ENCODE measurements at regions not wholly inside any gene's neighbourhood (a gene's known extent, or its start where the extent isn't known, plus 50 kb on each side); places are given as distances from the start of the nearest gene placed in this dataset.

DNA sequence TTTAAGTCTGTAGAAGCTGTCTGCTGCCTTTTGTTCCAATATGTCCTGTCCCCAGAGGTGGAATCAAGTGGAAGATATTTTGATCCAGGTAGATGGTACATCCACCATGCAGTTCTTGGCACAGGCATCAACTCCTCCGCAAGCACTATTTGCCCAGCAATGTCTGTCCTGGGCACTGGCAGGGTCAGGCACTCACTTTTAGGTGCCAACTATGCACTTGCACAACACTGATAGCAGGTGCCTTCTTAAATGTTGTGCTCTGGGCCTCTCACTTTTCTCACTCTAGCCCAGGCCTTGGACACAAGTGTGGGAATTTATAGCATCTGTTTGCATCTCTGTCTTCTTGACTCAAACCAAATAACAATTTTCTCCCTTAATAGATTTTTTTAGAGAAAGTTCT is 140.5 kb upstream of the UBE2E2 start:
- Mint-ChIP-seq H3K27ac (no peak overlapping the region), H3K4me1 (ENCODE audit: low read depth) (peaks cover 14% of the 10 kb centered on the region), H3K36me3 (ENCODE audit: low read depth) (no peaks in the 10 kb centered on the region), H3K9me3 (peaks cover 8% of the 10 kb centered on the region), H3K27me3 (no peaks in the 10 kb centered on the region), H3K4me3 (no peak overlapping the region)
- intact Hi-C loops (cut with micrococcal nuclease): no loop called here

DNA sequence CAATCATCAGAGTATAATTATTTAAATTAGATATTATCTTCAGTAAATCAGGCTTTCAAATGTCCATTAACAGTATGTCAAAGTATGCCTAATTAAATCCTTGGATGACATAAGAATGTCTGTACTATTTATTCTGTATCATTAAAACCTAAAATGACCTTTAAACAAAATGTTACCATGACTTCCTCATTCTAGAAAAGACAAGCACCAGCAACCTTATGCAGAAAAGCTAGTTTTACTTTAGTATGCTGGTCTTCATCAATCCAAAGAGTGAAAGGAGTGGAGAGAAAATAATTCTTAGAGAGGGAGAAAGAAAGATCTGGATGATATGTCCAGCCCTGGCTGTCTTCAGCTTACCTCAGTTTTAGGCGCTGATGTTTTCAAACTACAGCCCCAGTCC is 140.1 kb upstream of the UBE2E2 start:
- H3K36me3 Mint-ChIP-seq (ENCODE audit: low read depth): no peaks in the 10 kb centered on the region

DNA sequence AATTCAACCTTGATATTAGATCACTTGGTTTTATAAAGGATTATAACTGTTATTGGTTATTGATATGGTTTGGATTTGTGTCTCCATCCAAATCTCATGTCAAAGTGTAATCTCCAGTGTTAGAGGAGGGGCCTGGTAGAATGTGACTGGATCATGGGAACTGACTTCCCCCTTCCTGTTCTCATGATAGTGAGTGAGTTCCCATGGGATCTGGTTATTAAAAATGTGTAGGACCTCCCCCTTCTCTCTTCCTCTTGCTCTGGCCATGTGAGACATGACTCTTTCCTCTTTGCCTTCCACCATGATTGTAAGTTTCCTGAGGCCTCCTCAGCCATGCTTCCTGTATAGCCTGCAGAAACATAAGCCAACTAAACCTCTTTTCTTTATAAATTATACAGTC is 136.0 kb upstream of the UBE2E2 start:
- Mint-ChIP-seq H3K27me3 (no peaks in the 10 kb centered on the region), H3K4me1 (ENCODE audit: low read depth) (peaks cover 43% of the 10 kb centered on the region), H3K4me3 (no peak overlapping the region), H3K36me3 (ENCODE audit: low read depth) (no peaks in the 10 kb centered on the region), H3K27ac (no peak overlapping the region), H3K9me3 (peaks cover 9% of the 10 kb centered on the region)
- intact Hi-C loops (cut with micrococcal nuclease): no loop called here

More for the DNA sequence above, 140.1 kb upstream of the UBE2E2 start:
- H3K4me3 Mint-ChIP-seq: no peak overlapping the region
- no peak overlapping the region for H3K27ac Mint-ChIP-seq
- no peaks in the 10 kb centered on the region for H3K27me3 Mint-ChIP-seq
- H3K4me1 Mint-ChIP-seq (ENCODE audit: low read depth): peaks cover 18% of the 10 kb centered on the region
- peaks cover 9% of the 10 kb centered on the region for H3K9me3 Mint-ChIP-seq
- intact Hi-C loops (cut with micrococcal nuclease): no loop called here

DNA sequence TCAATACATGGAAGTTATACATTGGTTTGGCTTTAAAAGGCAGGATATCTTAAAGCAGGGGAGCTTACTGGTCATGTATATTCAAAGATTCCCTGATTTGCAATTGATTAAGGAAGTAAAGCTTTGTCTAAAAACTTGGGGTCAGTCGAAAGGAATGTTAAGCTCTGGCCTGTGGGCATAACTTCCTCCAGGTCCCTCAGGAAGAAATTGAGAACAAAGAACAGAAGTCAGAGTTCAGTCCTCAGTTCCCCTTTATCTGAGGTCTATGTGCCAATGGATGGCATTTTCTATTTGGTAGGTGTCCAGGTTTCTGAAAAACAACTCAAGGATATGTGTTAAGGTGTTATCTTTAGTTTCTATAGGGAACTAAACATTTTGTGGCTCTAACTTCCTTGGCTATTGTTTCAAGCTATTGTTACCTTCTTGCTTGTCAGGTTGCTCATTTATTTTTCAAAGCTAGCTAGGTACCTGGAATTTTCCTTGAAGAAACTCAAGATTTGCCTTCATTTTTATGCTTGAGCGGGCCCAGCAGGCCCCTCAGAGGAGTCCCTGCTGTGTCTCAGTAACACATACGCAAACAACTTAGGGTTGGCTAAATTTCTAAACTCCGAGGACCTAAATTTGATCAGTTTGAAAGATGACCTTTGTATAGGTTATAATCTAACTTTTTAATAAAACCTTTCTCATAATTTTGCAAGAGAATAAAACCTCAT is 135.0 kb upstream of the UBE2E2 start:
- no peak overlapping the region for H3K4me3 Mint-ChIP-seq
- H3K27ac Mint-ChIP-seq: peak overlapping the region; percentile 30
- H3K27me3 Mint-ChIP-seq: no peaks in the 10 kb centered on the region
- H3K36me3 Mint-ChIP-seq (ENCODE audit: low read depth): no peaks in the 10 kb centered on the region
- H3K4me1 Mint-ChIP-seq (ENCODE audit: low read depth): peaks cover 50% of the 10 kb centered on the region
- intact Hi-C loops (cut with micrococcal nuclease): no loop called here
- peaks cover 9% of the 10 kb centered on the region for H3K9me3 Mint-ChIP-seq

DNA sequence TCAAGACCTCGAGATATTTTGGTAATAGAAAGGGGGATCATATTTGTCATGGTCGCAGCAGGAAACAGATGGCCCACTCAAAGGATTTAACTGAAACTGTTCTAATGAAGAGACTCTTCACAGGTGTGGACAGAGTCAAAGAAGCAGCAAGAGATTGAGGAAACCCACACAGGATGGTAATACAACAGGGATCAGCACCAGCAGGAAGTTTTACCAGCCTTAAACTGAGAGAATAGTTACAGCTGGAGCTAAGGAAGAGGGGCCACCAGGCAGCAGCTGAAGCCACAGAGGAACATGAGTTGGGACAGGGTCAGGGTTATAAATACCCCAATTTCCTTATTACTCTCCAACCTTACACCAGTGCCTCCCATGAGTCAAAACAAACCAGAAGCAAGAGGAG is 131.8 kb upstream of the UBE2E2 start:
- Mint-ChIP-seq H3K4me1 (ENCODE audit: low read depth) (peaks cover 50% of the 10 kb centered on the region), H3K9me3 (peaks cover 9% of the 10 kb centered on the region), H3K36me3 (ENCODE audit: low read depth) (no peaks in the 10 kb centered on the region), H3K27ac (peak overlapping the region; percentile 82), H3K4me3 (no peak overlapping the region), H3K27me3 (no peaks in the 10 kb centered on the region)
- intact Hi-C loops (cut with micrococcal nuclease): loop anchor here (10.0 kb wide), 1 partner anchor 134 kb away; the partner anchor contains the start of gene UBE2E2

DNA sequence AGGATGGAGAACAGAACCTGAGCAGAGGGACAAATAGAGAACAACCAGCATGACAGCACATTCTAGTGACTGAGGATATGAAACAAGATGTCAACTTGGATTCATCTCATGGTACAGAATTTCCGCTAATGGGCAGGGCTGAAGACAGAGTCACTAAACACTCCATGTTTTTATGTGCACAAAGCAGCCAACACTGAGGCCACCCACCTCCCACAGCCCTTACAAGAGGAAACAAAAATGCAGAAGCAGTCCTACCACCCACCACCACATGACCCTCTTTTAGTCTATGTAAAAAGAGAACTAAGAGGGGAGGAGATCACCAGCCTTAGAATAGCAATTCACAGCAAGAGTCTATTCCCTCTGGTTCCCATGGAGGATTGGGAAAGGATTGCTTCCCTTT is 131.4 kb upstream of the UBE2E2 start:
- Mint-ChIP-seq H3K36me3 (ENCODE audit: low read depth) (no peaks in the 10 kb centered on the region), H3K4me1 (ENCODE audit: low read depth) (peaks cover 55% of the 10 kb centered on the region), H3K4me3 (no peak overlapping the region), H3K27ac (peak overlapping the region; percentile 82), H3K9me3 (peaks cover 9% of the 10 kb centered on the region), H3K27me3 (no peaks in the 10 kb centered on the region)
- intact Hi-C loops (cut with micrococcal nuclease): loop anchor here (10.0 kb wide), 1 partner anchor 133 kb away; the partner anchor contains the start of gene UBE2E2

DNA sequence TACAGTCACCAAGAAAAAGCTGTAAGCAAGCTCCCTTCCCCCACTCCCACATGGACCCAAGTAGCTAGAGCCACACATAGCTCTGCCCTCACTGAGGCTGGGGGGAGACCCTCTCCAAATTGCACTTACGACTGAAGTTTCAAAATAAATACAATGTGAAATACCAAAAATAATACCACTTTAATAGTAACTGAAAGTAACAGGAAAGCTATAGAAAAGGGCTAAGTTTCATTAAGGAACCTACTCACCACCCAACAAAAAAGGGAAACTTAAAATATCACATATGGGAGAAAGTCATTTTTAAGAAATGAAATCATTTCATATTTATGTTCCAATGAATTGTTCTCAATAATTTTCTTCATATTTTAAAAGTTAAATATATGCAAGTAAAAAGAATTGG is 130.4 kb upstream of the UBE2E2 start:
- no peaks in the 10 kb centered on the region for H3K9me3 Mint-ChIP-seq
- no peaks in the 10 kb centered on the region for H3K27me3 Mint-ChIP-seq
- H3K4me3 Mint-ChIP-seq: no peak overlapping the region
- H3K36me3 Mint-ChIP-seq (ENCODE audit: low read depth): no peaks in the 10 kb centered on the region
- intact Hi-C loops (cut with micrococcal nuclease): loop anchor here (10.0 kb wide), 1 partner anchor 132 kb away; the partner anchor contains the start of gene UBE2E2
- H3K4me1 Mint-ChIP-seq (ENCODE audit: low read depth): peaks cover 56% of the 10 kb centered on the region
- H3K27ac Mint-ChIP-seq: peak overlapping the region; percentile 82

DNA sequence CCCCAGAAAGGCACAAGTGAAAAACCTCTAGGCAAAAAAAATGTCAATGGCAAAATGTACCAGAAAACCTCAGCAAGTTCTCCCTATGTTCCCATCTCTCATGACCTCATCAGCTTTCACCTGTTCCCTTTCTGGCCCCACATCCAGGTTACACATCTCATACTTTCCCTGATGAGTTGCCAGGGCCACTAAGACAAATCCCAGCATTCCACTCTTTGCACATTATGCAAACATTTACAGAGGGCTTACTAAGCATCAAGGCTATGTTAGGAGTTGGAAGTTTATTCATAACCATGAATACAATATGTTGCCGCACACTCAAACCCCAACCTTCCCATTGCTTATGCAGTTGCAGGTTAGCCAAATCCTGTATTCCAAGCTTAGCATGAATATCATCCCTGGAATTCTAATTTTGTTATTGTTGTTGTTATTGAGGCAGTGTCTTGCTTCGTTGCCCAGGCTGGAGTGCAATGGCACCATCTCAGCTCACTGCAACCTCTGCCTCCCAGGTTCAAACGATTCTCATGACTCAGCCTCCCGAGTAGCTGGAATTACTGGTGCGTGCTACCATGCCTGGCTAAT is 129.3 kb upstream of the UBE2E2 start:
- Mint-ChIP-seq H3K4me3 (no peak overlapping the region), H3K27ac (no peak overlapping the region), H3K36me3 (ENCODE audit: low read depth) (no peaks in the 10 kb centered on the region), H3K9me3 (no peaks in the 10 kb centered on the region), H3K4me1 (ENCODE audit: low read depth) (peaks cover 49% of the 10 kb centered on the region), H3K27me3 (no peaks in the 10 kb centered on the region)
- intact Hi-C loops (cut with micrococcal nuclease): loop anchor here (10.0 kb wide), 1 partner anchor 131 kb away; the partner anchor contains the start of gene UBE2E2

DNA sequence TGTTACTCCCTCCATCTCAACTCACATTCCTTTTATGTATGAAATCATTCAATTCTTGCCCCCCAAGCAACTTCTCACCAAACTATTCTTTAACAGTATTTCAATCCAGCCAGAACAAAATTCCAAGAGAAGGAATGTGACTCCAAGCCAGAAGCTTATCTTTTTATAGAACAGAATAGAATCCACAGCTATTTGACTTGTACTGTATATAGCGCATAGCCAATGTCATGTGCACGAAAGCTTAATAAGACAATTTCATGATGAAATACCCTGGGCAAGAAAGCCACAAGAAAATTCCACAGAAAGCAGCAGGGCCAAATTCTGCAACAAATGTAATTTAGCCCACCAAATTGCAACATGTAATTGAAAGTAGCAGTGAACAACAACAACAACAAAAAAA is 127.6 kb upstream of the UBE2E2 start:
- intact Hi-C loops (cut with micrococcal nuclease): loop anchor here (10.0 kb wide), 1 partner anchor 129 kb away; the partner anchor contains the start of gene UBE2E2
- H3K9me3 Mint-ChIP-seq: no peaks in the 10 kb centered on the region
- H3K27me3 Mint-ChIP-seq: no peaks in the 10 kb centered on the region
- no peak overlapping the region for H3K27ac Mint-ChIP-seq
- H3K36me3 Mint-ChIP-seq (ENCODE audit: low read depth): no peaks in the 10 kb centered on the region
- peaks cover 49% of the 10 kb centered on the region for H3K4me1 Mint-ChIP-seq (ENCODE audit: low read depth)
- H3K4me3 Mint-ChIP-seq: no peak overlapping the region

DNA sequence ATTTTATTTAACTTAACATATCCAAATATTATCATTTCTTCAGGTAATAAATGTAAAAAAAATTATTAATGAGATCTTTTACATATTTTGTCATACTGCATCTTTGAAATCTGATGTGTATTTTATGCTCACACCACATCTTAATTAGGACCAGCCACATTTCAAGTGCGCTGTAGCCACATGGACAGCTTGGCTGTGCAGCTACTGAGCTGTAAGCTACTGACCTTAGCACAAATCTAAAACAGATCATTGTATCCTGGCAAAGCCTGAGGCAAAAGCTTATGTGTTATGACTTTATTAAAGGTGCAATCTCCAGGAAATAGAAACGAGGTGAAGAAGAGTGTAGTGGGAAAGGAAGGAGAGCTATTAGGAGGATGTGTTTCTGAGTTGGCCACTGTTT is 126.7 kb upstream of the UBE2E2 start:
- H3K4me1 Mint-ChIP-seq (ENCODE audit: low read depth): peaks cover 40% of the 10 kb centered on the region
- no peaks in the 10 kb centered on the region for H3K36me3 Mint-ChIP-seq (ENCODE audit: low read depth)
- H3K9me3 Mint-ChIP-seq: no peaks in the 10 kb centered on the region
- no peak overlapping the region for H3K4me3 Mint-ChIP-seq
- H3K27ac Mint-ChIP-seq: no peak overlapping the region
- H3K27me3 Mint-ChIP-seq: no peaks in the 10 kb centered on the region
- intact Hi-C loops (cut with micrococcal nuclease): loop anchor here (10.0 kb wide), 1 partner anchor 128 kb away; the partner anchor contains the start of gene UBE2E2

DNA sequence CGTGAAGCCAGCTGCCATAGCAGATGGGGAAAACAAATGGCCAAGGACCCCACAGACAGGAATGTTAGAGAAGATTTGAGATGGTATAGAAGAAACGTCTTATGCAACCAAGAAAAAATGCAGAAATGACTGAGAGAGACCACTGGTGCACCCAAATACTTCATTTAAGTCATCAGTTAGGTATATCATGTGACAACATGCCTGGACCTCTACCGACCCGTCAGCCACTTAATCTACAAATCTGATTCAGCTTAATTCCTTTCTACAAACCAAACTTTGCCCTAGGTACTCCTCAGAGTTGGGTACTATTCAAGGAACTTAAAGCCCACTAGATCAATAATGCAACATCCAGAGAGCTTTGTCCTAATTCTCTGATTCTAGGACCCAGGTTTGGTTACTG is 126.0 kb upstream of the UBE2E2 start:
- Mint-ChIP-seq H3K27me3 (no peaks in the 10 kb centered on the region), H3K4me1 (ENCODE audit: low read depth) (peaks cover 33% of the 10 kb centered on the region), H3K4me3 (no peak overlapping the region), H3K9me3 (no peaks in the 10 kb centered on the region), H3K36me3 (ENCODE audit: low read depth) (no peaks in the 10 kb centered on the region), H3K27ac (no peak overlapping the region)
- intact Hi-C loops (cut with micrococcal nuclease): loop anchor here (10.0 kb wide), 1 partner anchor 128 kb away; the partner anchor contains the start of gene UBE2E2

DNA sequence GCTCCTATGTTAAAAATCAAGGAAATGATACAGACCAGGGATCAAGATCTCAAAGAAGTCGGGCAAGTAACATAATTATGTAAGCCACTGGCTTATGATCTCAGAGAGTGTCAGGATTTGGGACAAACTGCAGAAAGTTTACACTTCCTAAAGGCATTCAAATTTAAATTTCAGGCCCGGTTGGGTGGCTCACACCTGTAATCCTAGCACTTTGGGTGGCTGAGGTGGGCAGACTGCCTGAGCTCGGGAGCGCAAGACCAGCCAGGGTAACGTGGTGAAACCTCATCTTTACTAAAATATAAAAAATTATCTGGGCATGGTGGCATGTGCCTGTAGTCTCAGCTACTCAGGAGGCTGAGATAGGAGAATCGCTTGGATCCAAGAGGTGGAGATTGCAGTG is 124.4 kb upstream of the UBE2E2 start:
- H3K27ac Mint-ChIP-seq: no peak overlapping the region
- H3K36me3 Mint-ChIP-seq (ENCODE audit: low read depth): no peaks in the 10 kb centered on the region
- intact Hi-C loops (cut with micrococcal nuclease): loop anchor here (10.0 kb wide), 1 partner anchor 126 kb away; the partner anchor contains the start of gene UBE2E2
- H3K27me3 Mint-ChIP-seq: no peaks in the 10 kb centered on the region
- H3K4me1 Mint-ChIP-seq (ENCODE audit: low read depth): peaks cover 26% of the 10 kb centered on the region
- H3K9me3 Mint-ChIP-seq: no peaks in the 10 kb centered on the region
- no peak overlapping the region for H3K4me3 Mint-ChIP-seq

DNA sequence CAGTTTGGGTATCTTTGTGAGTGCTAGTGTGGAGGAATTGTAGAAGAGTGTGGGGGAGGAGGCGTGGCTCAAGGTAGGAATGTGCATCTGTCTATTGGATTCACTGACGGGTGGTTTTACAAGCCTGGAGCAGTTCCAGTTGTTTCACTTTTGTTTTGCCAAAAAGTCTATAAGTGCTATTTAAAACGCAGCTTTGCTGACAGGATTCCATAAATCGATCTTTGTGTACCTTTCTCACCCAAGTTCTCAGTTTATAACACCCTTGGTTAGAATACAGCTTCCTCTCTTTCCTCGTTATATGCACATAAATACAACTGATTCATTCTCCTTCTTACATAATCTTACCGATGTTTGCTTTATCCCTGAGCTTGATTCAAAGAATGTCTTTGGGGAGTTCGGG is 123.2 kb upstream of the UBE2E2 start:
- intact Hi-C loops (cut with micrococcal nuclease): loop anchor here (10.0 kb wide), 1 partner anchor 125 kb away; the partner anchor contains the start of gene UBE2E2
- Mint-ChIP-seq H3K36me3 (ENCODE audit: low read depth) (no peaks in the 10 kb centered on the region), H3K4me3 (no peak overlapping the region), H3K27me3 (no peaks in the 10 kb centered on the region), H3K9me3 (no peaks in the 10 kb centered on the region), H3K4me1 (ENCODE audit: low read depth) (peaks cover 26% of the 10 kb centered on the region), H3K27ac (no peak overlapping the region)

DNA sequence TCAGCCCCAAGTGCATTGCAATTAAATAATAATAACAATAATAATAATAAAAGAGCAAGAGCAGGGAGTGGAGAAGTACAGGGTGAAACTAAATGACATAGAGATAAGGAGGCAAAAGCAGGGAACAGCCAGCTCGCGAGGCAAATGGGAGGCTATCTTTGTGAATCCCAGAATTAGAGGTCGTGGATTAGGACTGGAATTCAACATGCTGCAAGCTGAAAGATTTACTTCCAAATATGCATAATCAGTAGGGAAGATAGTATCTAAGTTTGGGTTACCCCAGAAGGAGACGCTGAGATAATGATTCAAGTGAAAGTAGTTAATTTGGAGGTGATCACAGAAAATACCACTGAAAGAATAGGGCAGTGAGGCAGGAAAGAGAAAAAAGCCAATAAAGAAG is 119.4 kb upstream of the UBE2E2 start:
- Mint-ChIP-seq H3K27me3 (no peaks in the 10 kb centered on the region), H3K36me3 (ENCODE audit: low read depth) (no peaks in the 10 kb centered on the region), H3K9me3 (no peaks in the 10 kb centered on the region), H3K4me3 (no peak overlapping the region), H3K27ac (no peak overlapping the region), H3K4me1 (ENCODE audit: low read depth) (peaks cover 10% of the 10 kb centered on the region)
- intact Hi-C loops (cut with micrococcal nuclease): no loop called here
